ENCODE measurements at regions not wholly inside any gene's neighbourhood (a gene's known extent, or its start where the extent isn't known, plus 50 kb on each side); places are given as distances from the start of the nearest gene placed in this dataset.

DNA sequence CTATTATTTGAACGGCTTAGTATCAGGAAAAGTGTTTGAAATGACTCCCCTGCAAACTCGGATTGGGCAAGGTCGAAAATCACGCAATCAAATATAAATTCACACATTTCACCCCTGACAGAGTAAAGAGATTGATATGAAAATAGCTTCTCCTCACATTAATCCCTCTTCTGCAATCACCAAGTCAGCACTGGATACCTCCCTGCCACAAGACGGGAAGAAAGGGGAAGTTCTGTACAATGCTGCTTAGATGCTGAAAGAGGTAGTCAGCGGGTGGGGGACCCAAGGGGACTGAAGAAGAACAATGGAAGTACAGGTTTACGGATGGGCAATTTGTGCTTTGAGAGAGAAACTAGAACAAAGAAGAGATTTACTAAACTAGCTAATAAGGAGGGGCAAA lies 72.0 kb upstream of the ANK3 start:
- no peak for DNase-seq

DNA sequence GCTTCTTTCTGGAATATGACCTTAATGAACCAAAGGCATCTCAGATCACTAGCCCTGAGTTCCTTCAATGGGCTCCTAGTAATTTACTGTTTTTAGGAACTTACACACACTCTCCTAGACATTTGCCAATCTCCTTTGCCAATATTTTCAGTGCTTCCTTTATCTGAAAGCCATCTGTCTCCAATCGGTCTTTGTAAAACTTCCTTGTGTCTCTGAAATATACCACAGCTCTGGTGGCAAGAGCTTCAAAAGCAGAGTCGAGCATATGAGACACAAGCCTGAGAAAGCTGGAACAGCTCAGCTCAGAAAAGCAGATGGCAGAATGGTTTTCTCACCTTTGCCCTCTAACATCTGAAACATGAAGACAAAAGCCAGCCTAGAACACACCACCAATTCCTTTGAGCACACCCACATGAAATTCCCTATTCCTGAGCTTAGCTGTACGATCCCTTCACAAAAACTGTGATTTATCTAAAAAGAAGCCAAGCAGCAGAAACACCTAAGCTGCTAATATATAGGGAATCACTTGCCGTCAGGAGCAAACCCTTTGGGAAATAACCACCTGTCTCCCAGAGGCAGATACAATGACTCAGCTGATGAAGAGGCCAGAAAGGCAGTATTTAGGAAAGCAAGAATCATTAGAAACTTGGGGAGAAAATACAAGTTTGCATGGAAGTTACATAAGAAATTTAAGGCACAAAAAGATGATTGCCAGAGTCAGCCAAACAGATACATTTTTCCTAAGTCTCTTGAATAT lies 70.2 kb upstream of the ANK3 start:
- no peak for DNase-seq

DNA sequence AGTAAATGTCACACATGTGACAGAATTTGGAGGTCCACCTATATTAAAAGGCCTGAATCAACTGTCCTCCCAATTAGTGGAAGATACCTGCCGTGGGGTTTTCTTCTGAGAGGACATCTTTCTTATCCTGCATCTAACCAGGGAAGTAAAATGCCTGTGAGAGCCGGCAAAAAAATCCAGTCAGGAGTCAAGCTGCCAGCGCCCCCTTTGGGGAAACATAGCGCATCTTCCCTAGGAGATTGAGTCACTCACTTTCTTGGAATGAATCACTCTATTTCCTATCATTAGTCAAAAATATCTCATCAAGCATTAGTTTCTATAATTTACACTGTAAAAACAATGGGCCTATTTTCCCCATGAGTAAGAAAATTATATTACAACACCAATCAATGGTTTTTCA lies 66.4 kb upstream of the ANK3 start:
- peak; percentile 76 for DNase-seq

DNA sequence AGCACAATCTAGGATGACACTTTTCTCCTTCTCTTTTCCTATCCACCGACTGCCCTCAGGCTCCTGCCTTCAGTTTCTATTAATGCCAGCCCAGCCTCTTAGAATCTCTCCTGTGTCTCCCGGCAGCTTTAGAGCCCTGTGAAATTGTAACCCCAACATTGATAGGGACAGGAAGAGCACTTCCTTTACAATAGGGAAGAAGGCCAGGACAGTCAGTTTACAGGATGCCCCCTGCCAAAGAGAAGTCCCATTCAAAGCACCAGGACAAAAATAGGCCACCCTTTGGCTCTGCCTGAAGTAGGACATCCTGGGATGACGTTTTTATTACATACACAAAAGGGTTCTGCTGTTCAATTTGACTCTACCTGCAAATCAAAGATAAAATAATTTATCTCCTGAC lies 64.7 kb upstream of the ANK3 start:
- DNase-seq, result no peak

DNA sequence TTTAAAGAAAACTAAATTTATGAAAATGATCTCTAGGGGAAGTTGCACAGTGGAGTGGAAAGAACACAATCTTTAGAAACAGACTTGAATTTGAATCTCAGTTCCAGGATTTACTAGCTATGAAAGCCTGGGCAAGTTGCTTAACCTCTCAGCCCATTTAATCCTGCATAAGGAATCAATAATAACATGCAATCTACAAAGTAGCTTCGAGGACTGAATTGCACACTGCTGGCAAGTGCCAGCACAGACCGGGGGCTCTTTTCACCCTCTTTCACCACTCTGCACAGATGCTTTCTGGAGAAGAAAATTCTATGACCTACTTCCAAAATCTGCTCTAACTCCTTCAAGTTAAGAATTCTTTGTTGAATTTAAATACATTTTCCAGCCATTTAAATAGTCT lies 63.4 kb upstream of the ANK3 start:
- no peak for DNase-seq

DNA sequence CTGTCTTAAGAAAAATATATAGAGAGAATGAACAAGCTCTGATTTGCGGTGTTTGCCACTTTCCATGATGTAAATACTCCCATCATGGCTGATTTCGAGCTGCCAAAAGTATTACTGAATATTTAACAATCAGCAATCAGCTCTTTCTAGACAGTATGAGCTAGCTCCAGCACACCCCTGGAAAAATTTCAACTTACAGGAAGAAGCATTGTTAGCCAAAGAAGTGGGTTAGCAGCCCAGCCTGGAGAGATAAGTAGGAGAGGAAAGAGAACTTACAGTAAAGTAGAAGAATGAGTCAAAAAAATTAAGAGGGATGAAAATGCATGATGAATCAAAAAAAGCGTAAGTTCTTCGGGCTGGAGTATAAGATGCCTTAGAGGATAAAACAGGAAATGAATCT lies 60.6 kb upstream of the ANK3 start:
- no peak for DNase-seq

DNA sequence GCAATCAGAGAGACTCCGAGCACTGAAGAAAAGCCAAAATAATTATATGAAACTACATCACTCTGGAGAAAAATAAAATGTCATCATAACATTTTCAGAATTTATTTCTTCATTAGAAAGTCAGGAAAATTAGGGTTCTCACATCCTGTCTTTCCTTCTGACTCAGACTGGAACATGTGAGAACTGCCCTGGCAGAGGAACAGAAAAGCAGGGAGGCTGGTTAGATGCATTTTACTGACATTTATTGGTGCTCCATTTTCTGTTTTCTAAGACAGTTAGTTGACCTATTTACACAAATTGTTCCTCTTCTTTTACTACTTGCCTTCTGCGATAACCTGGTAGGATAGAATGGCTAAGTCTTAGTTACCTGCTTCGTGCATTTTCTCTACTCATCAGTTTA lies 58.6 kb upstream of the ANK3 start:
- DNase-seq, result no peak

DNA sequence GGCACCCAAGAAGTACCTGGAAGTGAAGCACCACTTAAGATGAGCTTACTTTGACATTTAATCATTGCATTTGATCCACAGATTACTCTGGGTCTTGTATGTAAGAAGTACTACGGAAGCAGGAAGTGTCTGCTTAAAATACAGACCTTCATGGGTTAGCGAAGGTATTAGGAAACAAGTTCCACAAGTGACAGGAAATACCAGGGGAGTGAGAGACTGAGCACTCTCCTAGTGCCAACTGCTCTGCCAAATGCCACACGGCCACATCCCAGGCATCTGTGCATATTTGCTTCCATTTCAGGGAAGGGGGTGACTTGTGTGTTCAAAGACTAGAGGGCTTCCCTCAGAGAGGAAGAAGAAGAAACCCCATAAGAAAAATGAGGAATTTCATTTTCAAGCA lies 57.2 kb upstream of the ANK3 start:
- DNase-seq, result peak; percentile 42

DNA sequence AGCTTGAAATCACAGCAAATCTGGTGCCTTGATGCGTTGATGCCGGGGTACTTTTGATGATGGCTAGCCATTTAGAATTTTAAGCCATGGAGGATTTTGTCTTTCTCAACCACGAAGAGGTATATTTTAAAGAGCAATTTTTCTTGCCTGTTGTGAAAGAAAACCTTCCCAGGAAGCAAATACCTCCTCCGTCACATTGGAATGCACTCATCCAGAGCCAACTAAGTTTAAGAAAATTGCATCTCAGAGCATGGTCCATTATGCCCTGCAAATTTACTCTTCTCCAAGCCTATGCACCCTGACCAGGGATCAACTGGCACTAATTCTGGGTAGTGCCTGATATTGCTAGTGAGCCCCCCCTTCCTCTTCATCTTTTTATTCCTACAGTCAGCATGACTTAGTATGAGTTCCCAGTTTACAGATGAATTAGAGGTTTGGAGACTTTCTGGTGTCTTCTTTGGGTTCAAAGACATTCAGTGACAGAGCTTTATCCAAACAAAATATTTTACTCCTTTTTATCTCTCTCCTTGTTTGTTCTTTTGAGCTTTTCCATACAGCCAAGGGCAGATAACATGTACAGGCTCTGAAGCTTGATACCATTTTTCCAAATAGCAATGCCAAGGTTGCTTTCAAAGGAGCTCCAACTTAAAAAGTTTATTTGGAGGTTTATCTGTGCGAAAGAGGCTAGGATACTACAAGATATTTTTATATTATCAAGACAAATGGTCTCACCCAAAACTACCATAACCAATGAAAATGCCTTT lies 56.6 kb upstream of the ANK3 start:
- no peak for DNase-seq

DNA sequence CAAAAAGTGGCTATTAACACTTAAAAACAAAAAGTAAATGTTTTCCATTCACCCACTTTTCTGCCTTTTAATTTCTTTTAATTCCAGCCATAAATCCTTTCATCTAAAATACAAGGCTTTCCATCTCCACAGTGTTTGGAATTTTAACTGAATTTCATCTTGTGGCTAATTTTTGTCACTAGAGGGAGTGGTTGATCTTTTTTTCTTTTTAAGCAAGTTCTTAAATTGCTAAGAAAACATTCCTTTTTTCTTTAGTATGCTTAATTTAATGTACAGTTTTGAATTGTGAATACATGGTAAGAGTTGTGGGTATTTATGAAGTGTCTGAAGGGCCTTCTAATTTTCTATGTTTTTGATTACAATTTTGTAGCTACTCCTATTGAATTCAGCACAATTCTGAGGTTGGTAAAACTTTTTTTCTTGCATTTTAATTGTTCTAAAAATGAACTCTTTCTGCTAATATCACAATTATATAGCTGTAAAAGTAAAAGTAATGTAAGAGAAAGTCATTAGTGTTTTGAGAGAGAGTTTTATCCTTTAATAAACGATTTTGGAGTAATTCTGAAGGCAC lies 54.9 kb upstream of the ANK3 start:
- peak; percentile 46 for DNase-seq

DNA sequence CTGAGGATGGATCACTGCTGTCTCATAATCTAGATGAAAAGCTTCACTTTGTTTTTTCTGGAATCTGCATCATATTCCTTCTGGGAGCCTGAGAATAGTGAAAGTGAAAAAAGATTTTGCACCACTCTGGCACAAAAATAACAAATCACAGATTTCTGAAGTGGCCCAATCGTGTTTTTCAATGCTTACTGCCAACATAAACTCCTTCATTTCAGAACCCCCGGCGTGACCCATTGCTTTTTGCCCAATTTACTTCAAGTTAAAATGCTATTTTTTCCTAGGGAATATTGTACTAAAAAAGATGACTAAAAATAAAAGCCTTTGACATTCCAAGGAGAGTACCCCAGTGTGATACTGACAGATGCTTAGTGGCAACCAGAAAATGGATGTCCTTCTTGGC lies 53.7 kb upstream of the ANK3 start:
- no peak for DNase-seq

DNA sequence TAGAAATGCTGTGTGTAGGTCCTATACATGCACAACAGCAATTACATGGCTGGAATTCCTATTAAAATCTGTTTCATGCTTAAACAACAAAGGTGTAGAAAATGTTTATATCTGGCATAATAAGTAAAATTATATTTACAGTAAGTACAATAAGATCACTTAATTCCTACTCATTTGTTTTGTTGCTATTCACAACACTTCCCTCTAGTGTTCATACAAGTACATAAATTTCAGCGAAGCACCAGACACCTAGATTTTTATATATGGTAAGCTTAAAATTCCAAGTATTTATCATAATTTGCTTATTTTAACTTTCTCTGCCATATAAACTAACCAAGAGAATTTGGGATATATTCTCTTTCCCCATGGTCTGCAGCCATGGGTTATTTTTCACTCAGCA lies 51.8 kb upstream of the ANK3 start:
- no peak for DNase-seq

DNA sequence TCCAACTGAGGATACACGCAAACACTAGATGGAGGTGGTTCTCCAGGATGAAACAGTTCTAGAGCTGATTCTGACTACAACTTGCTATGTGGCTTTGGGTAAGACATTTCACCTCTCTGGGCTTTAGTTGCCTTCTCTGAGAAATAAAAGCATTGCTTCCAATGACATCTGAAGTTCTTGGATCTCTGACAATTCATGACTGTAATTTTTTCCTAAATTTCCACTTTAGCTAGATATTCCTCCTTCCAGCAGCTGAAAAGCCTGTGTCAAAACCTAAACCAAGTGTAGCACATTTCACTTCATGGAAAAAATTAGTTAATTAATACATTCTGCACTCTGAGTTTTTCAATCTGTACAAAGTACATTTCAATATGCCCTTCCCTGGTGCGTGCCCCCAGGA lies 50.0 kb upstream of the ANK3 start:
- DNase-seq, result no peak
